OCI-LY7 (cell line): ENCODE measurements at regions not wholly inside any gene's neighbourhood (a gene's known extent, or its start where the extent isn't known, plus 50 kb on each side); places are given as distances from the start of the nearest gene placed in this dataset.

ENCODE experiments used
- BruUV-seq: library from RNA; stranded (reverse); fragments of 400-500 nt; replicated peaks from 2 replicates; lab custom pipeline; 2021; lab: Mats Ljungman, UMichigan
- CTCF ChIA-PET: fragments of 300-600 bp; sonication (Branson Sonifier 250); formaldehyde crosslinking; loops from one replicate; lab custom pipeline; 2022; ENCODE audit warnings: antibody characterized with exemption; ENCODE audit not compliant: unreplicated experiment; lab: Charles Lee
- POLR2A ChIA-PET: fragments of 300-600 bp; sonication (Branson Sonifier 250); formaldehyde crosslinking; loops from one replicate; lab custom pipeline; 2022; ENCODE audit warnings: antibody characterized with exemption; lab: Charles Lee
- DNase-seq: peaks from one replicate; pipeline ENCODE4 v3.0.0-alpha.2; 2015; ENCODE audit warnings: low spot score
- H2AFZ ChIP-seq: fragments of 200-600 bp; sonication (generic), shearing (Covaris generic); 2 replicates; pipeline ENCODE4 v1.6.1; 2014; ENCODE audit warnings: mild to moderate bottlenecking, antibody characterized with exemption, low read length, moderate library complexity
- H3K27ac ChIP-seq: fragments of 200-600 bp; sonication (generic); 2 replicates; pipeline ENCODE4 v1.5.1; 2014; ENCODE audit warnings: mixed run types, low read depth, mild to moderate bottlenecking, moderate library complexity, low read length, inconsistent platforms; ENCODE audit not compliant: poor library complexity, severe bottlenecking
- H3K36me3 ChIP-seq: fragments of 200-600 bp; sonication (generic); 2 replicates; pipeline ENCODE4 v1.6.1; 2014; ENCODE audit warnings: mild to moderate bottlenecking, antibody characterized with exemption, low read length, moderate library complexity, mixed read lengths; ENCODE audit not compliant: insufficient read depth
- H3K4me1 ChIP-seq: fragments of 200-600 bp; sonication (generic); 2 replicates; pipeline ENCODE4 v1.5.1; 2014; ENCODE audit warnings: mild to moderate bottlenecking, low read length; ENCODE audit not compliant: insufficient read depth, poor library complexity, severe bottlenecking
- H3K4me2 ChIP-seq: fragments of 200-600 bp; sonication (generic); 2 replicates; pipeline ENCODE4 v1.6.1; 2014; ENCODE audit warnings: mild to moderate bottlenecking, low read length
- H3K4me3 ChIP-seq: fragments of 200-600 bp; sonication (generic); 2 replicates; pipeline ENCODE4 v1.5.1; 2014; ENCODE audit warnings: mild to moderate bottlenecking, low read depth, low read length; ENCODE audit not compliant: poor library complexity, severe bottlenecking
- H3K79me2 ChIP-seq: fragments of 200-600 bp; sonication (generic); 2 replicates; pipeline ENCODE4 v1.6.1; 2016; ENCODE audit warnings: low read depth, mild to moderate bottlenecking, low read length, moderate library complexity, mixed read lengths; ENCODE audit not compliant: insufficient read depth
- H3K9me2 ChIP-seq: fragments of 200-600 bp; sonication (generic); 2 replicates; pipeline ENCODE4 v1.6.1; 2016; ENCODE audit warnings: mild to moderate bottlenecking, low read length, mixed read lengths; ENCODE audit not compliant: insufficient read depth
- H3K9me3 ChIP-seq: fragments of 200-600 bp; sonication (generic); 2 replicates; pipeline ENCODE4 v1.6.1; 2014; ENCODE audit warnings: mild to moderate bottlenecking, mixed run types, low read length, mixed read lengths
- H4K20me1 ChIP-seq: fragments of 200-600 bp; sonication (generic); 2 replicates; pipeline ENCODE4 v1.6.1; 2014; ENCODE audit warnings: mild to moderate bottlenecking, antibody characterized with exemption, low read length, moderate library complexity, mixed read lengths; ENCODE audit not compliant: insufficient read depth
- CTCF ChIP-seq: fragments of 200-600 bp; sonication (generic); conservative IDR thresholded peaks from 2 replicates; pipeline ENCODE4 v1.5.1; 2014; ENCODE audit warnings: mild to moderate bottlenecking, antibody characterized with exemption, low read length, moderate library complexity, mixed read lengths
- EZH2phosphoT487 ChIP-seq: fragments of 200-600 bp; sonication (generic); IDR thresholded peaks from 2 replicates; pipeline ENCODE4 v1.6.1; 2018; ENCODE audit warnings: low read depth, borderline replicate concordance, mild to moderate bottlenecking, mixed run types, antibody characterized with exemption, low read length, moderate library complexity, mixed read lengths
- intact Hi-C: fragments of 100-400 bp; cut with micrococcal nuclease; formaldehyde crosslinking; loops from one replicate; pipeline ENCODE4 v1.10.0; 2022; ENCODE audit not compliant: unreplicated experiment

- ChIA-PET CTCF (no interaction called here), POLR2A (no interaction called here)
- no TSS peak for BruUV-seq
- no peak overlapping the region for H3K4me3 ChIP-seq
- DNase-seq, result no peak
- H3K4me2 ChIP-seq, result no peak overlapping the region
- H2AFZ ChIP-seq, result no peak overlapping the region
- no peaks in the 10 kb centered on the region for H3K4me1 ChIP-seq
- H3K36me3 ChIP-seq, result no peaks in the 10 kb centered on the region
- H4K20me1 ChIP-seq, result no peaks in the 10 kb centered on the region
- H3K9me2 ChIP-seq, result no peaks in the 10 kb centered on the region
- no peak overlapping the region for H3K27ac ChIP-seq
- no peaks in the 10 kb centered on the region for H3K9me3 ChIP-seq
- H3K79me2 ChIP-seq, result no peaks in the 10 kb centered on the region
- TF ChIP-seq EZH2phosphoT487 (no peak), CTCF (no peak)
- intact Hi-C loops, result no loop called here
Observed at GRCh38 chr13:31918707-31919106, 112.9 kb upstream of the FRY start.

GRCh38 chr13:31919241-31919640, 112.3 kb upstream of the FRY start:
- CTCF ChIA-PET, result no interaction called here
- DNase-seq, result no peak
- no peak overlapping the region for H2AFZ ChIP-seq
- no TSS peak for BruUV-seq
- H3K79me2 ChIP-seq, result no peaks in the 10 kb centered on the region
- intact Hi-C loops, result no loop called here
- no peak overlapping the region for H3K4me3 ChIP-seq
- H3K9me3 ChIP-seq, result no peaks in the 10 kb centered on the region
- TF ChIP-seq CTCF, result no peak
- TF ChIP-seq EZH2phosphoT487, result no peak
- H3K27ac ChIP-seq, result no peak overlapping the region
- H4K20me1 ChIP-seq, result no peaks in the 10 kb centered on the region
- POLR2A ChIA-PET, result no interaction called here
- no peaks in the 10 kb centered on the region for H3K36me3 ChIP-seq
- no peaks in the 10 kb centered on the region for H3K9me2 ChIP-seq
- H3K4me1 ChIP-seq, result no peaks in the 10 kb centered on the region
- H3K4me2 ChIP-seq, result no peak overlapping the region

- no peak for DNase-seq
- H3K79me2 ChIP-seq, result no peaks in the 10 kb centered on the region
- intact Hi-C loops, result no loop called here
- H3K9me2 ChIP-seq, result no peaks in the 10 kb centered on the region
- no peak overlapping the region for H3K4me2 ChIP-seq
- no peaks in the 10 kb centered on the region for H3K9me3 ChIP-seq
- H3K4me1 ChIP-seq, result no peaks in the 10 kb centered on the region
- TF ChIP-seq CTCF, result no peak
- TF ChIP-seq EZH2phosphoT487, result no peak
- no peaks in the 10 kb centered on the region for H4K20me1 ChIP-seq
- no peak overlapping the region for H3K4me3 ChIP-seq
- H3K36me3 ChIP-seq, result no peaks in the 10 kb centered on the region
- ChIA-PET POLR2A (interaction anchor here (0.7 to 0.9 kb wide), 3 partner anchors 9 to 187 kb away, joined by 3 read pairs; no protein-coding TSS in a partner anchor), CTCF (no interaction called here)
- no peak overlapping the region for H3K27ac ChIP-seq
- H2AFZ ChIP-seq, result no peak overlapping the region
- no TSS peak for BruUV-seq
Observed at GRCh38 chr13:31919971-31920726, 111.4 kb upstream of the FRY start.
